HL-60 (cell line): ENCODE measurements at regions not wholly inside any gene's neighbourhood (a gene's known extent, or its start where the extent isn't known, plus 50 kb on each side); places are given as distances from the start of the nearest gene placed in this dataset.

Experiments used
- CTCF ChIP-seq: IDR thresholded peaks from one replicate; pipeline ENCODE4 v1.5.1; 2011; ENCODE audit warnings: low read length, control low read depth, inconsistent platforms; ENCODE audit not compliant: insufficient read depth
- GABPA ChIP-seq: IDR thresholded peaks from 2 replicates; pipeline ENCODE4 v1.6.1; 2012; ENCODE audit warnings: low read depth
- POLR2AphosphoS5 ChIP-seq: IDR thresholded peaks from 2 replicates; pipeline ENCODE4 v1.6.1; 2012; ENCODE audit warnings: low read depth
- REST ChIP-seq: IDR thresholded peaks from 2 replicates; pipeline ENCODE4 v1.6.1; 2012; ENCODE audit warnings: low read depth; ENCODE audit not compliant: insufficient replicate concordance
- SPI1 ChIP-seq: IDR thresholded peaks from 2 replicates; pipeline ENCODE4 v1.6.1; 2012; ENCODE audit warnings: low read depth, mild to moderate bottlenecking, borderline replicate concordance

GRCh38 chr11:134575504-134576230 lies 163.6 kb upstream of the B3GAT1 start:
- TF ChIP-seq CTCF, result no peak
- no peak for TF ChIP-seq POLR2AphosphoS5
- TF ChIP-seq REST, result no peak
- no peak for TF ChIP-seq SPI1
- TF ChIP-seq GABPA, result no peak
